DMS53 (cell line): ENCODE measurements at regions not wholly inside any gene's neighbourhood (a gene's known extent, or its start where the extent isn't known, plus 50 kb on each side); places are given as distances from the start of the nearest gene placed in this dataset.
"Not testable (repeated sequence)": the region's sequence is repeated elsewhere in the genome, so short reads cannot be mapped to it uniquely, and the experiment has no call there.

Source experiments
- DNase-seq: peaks from one replicate; lab custom pipeline; 2025; lab: John Stamatoyannopoulos, UW

- DNase-seq: no peak
Observed at GRCh38 chrX:125678258-125678657, 358.6 kb downstream of the TEX13C start.

DNA sequence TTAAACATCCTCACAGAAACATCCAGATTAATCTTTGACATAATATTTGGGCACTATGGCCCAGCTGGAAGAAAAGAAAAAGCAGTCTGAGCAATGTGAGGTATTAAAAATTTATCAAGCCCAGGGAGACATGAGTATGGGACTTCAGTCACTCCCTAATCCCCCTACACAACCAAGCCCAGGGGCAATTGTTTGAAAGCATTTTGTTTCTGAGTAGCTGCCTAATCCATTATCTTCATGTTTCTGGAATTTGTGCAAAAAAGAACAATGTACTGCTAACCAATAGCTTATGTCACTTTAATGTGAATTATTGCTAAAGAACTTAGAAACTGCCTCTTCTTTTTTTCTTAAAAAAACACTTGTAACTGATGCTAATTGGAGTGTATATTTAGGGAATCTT, 360.7 kb downstream of the TEX13C start:
- no peak for DNase-seq

DNA sequence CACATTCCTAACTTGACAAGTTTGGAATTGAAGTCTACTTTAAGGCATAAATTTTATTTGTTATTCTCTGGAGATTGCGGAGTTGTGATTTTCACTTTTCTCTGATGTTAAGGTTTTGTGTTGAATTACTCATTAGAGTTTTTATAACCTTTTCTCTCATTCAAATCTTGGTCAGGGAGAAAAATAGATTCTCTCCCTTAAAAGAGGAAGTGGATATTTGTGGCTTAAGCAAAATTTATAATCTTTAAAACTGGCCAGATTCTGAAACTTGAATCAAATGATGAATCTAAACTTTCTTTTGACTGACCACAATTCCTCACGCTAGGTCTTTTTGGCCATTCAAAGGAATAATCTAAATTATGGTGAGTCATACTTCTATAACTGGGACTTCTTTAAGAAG, 361.4 kb downstream of the TEX13C start:
- no peak for DNase-seq

- no peak for DNase-seq
Observed at GRCh38 chrX:125681507-125681906, 361.8 kb downstream of the TEX13C start.

GRCh38 chrX:125690522-125690921, 370.9 kb downstream of the TEX13C start:
- not testable (repeated sequence) for DNase-seq

DNA sequence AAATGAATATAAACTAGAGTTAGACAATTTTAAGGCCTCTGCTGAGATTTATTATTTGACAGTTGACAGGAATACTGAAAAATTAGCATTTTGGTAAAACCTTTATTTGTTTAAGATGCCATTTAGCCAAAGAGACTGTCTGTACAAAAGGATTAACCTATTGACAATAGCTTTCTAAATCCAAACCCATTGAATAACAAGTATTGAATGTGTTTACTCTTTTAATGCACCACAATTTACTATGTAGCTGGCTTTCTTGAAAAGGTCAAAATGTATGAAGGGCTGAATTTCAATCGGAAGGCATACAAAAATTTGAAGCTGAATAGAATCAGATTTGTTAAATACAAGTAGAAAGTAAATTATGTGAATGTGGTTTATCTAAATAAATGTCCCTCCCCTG, 374.5 kb downstream of the TEX13C start:
- no peak for DNase-seq

GRCh38 chrX:125709074-125709473, 389.4 kb downstream of the TEX13C start:
- DNase-seq: no peak

- no peak for DNase-seq
Observed at GRCh38 chrX:125709532-125709931, 389.9 kb downstream of the TEX13C start.

GRCh38 chrX:125710403-125711062, 390.9 kb downstream of the TEX13C start:
- DNase-seq: no peak

- no peak for DNase-seq
Observed at GRCh38 chrX:125711103-125711502, 391.4 kb downstream of the TEX13C start.

DNA sequence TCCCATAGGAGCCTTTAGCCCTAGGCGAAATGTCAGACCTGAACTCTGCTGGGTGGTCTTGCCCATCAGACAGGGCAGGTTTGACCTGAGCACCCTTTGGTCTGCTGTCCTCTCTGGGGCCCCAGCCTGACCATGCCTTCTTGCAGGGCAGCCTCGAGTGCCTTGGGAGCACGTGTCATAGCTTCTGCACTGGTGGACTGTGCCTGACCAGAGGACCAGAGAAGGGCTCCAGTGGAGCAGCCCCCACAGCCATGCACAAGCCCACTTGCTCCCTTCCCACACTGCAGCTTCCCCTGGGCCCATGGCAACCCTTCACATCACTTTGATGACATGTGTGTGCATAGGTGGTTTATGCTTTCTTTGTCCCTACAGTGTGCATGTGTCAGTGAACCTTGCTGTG, 394.0 kb downstream of the TEX13C start:
- no peak for DNase-seq

- DNase-seq: no peak
Observed at GRCh38 chrX:125727117-125727516, 407.4 kb downstream of the TEX13C start.

DNA sequence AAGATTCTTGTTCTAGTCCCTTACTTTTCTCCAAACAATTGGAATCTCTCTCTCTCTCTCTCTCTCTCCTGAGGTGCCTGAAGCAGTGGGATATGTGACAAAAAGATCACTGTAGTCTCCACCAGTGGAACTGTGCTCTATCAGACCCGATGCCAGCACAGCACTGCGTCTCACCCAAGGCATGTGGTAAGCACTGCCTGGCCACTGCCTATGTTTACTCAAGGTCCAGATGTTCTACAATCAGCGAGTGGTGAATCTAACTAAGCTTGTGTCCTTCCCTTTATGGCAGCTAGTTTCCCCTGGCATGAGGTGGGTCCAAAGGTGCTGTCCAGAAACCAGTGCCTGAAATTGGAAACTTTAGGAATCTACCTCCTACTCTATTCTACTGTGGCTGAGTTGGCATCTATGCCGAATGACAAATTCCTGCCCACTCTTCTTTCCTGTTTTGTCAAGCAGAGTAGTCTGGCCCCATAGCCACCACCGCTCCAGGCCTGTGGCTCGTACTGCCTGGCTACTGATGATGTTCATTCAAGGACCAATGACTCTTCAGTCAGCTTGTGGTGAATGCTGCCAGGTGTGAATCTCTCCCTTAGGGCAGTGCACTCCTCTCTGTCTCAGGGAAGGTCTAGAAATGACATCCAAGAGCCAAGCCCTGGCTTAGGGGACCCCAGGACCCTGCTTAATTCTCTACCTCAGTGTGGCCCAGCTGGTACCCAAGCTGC, 416.5 kb downstream of the TEX13C start:
- DNase-seq: no peak

DNA sequence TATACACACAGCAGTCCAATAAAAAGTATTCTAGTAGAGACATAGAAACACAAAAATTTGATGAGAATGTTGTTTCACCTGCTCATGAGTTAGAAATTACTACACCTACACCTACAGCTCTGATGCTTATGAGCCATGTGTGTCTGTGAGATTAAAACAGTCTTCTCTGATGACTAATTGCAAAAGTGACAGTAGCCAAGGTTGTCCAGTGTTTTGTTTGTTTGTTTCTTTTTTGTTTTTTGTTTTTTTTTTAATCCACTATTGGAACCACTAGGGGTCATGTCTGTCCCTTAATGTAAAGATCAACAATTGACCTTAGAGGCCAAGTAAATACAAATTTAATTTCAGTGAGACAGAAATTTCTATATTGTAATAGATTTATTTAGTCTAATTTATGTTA, 423.1 kb downstream of the TEX13C start:
- DNase-seq: no peak

GRCh38 chrX:125744914-125745313, 421.2 kb downstream of the DCAF12L2 start:
- DNase-seq: no peak

- peak; percentile 31 for DNase-seq
Observed at GRCh38 chrX:125757794-125758564, 408.1 kb downstream of the DCAF12L2 start.

DNA sequence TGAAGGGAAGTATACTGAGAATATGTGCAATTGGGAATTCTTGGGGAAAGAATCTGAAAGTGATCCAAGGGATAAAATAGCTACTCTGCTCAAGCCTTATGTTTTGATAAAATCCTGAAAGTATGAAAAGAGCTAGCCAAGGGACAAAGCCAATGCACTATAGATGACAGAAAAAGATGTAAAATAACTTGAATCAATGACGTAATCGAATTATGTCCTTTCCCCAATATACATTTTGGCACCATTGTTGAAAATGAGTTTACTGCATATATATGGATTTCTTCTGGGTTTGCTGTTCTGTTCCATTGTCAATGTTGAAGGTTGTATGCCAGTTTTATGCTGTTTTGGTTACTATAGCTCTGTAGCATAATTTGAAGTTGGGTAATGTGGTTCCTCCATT, 407.3 kb downstream of the DCAF12L2 start:
- no peak for DNase-seq

- no peak for DNase-seq
Observed at GRCh38 chrX:125762954-125763353, 403.1 kb downstream of the DCAF12L2 start.

DNA sequence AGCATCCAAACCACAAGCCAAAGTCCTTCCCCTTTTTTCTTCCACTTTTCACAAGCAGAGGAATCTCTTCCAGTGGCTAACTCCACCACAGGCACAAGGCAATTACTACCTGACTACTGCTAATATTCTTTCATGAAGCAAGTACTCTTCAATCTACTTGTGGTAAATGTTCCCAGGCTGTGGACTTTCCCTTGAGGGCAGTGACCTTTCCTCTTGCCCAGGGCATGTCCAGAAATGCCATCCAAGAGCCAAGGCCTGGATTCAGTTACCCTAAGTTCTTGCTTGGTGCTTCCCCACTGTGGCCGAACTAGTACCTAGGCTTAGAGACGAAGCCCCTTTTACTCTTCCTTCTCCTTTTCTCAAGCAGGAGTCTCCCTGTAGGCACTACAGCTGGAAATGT, 400.7 kb downstream of the DCAF12L2 start:
- DNase-seq: no peak

DNA sequence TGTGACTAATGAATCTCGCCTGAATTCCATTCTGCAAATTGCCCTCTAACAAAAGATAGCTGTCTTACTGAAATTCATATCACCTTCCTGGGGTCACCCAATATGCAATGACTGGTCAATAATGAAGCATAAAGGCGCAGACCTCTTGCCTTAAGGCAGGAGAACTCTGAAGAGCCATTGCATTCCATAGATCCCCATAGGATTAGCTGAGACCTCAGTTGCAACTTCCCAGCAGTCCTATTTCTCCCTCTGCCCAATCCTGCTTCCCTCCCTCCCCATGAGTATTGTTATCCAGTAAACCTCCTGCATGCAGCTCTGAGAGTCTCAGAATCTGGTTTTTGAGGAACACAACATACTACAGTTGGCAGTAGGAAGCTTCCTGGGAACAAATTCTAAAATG, 396.5 kb downstream of the DCAF12L2 start:
- DNase-seq: no peak

DNA sequence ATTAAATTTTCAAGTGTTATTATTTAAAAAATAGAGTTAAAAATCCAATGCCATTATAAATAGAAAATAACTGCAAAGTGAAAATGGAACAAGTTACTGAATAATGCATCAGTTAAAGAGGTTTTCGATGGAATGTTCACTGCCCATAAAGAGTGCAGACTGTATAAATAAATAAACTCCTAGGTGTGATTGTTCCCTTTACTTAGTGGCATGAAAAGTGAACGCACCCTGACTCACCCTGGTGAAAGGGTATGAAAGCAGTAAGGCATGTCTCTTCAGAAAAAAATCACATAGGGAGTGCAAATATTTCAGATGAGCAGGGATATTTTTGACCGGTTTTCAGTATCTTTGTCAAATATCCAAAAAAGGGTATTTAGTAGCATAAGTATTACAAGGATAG, 387.8 kb downstream of the DCAF12L2 start:
- DNase-seq: no peak

GRCh38 chrX:125782184-125782583, 383.9 kb downstream of the DCAF12L2 start:
- DNase-seq: no peak

DNA sequence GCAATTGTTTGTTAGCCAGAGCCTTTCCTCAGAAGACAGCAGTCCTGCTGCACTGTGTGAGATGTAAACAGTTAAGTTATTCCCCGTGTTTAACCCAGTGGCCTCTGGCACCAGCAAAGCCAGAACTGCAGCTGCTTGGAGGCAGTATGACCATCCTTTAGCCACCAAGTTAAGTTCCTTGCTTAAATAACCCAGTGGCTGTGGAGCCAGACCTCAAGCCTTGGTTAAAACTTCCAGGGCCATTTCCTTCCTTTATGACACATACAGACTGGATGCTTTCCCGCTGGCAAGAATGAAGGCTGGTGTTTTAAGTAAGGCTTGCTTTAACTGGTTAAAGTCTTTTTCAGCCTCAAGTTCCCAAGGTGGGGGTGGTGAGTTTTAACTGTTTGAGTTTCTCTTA, 379.8 kb downstream of the DCAF12L2 start:
- no peak for DNase-seq
